Endodermal cell (in vitro differentiated cells): ENCODE measurements at regions not wholly inside any gene's neighbourhood (a gene's known extent, or its start where the extent isn't known, plus 50 kb on each side); places are given as distances from the start of the nearest gene placed in this dataset.
A peak's percentile ranks its signal among the peaks of the same experiment; 100 is the strongest.

Source experiments
- DNase-seq: peaks from one replicate; pipeline ENCODE4 v3.0.0-alpha.2; 2017
- H3K27ac ChIP-seq: 2 replicates; pipeline ENCODE4 v1.5.1; 2013; ENCODE audit warnings: mild to moderate bottlenecking, low read depth, low read length, moderate library complexity
- H3K27me3 ChIP-seq: 2 replicates; pipeline ENCODE4 v1.6.1; 2013; ENCODE audit warnings: mild to moderate bottlenecking, low read length, moderate library complexity; ENCODE audit not compliant: insufficient read depth, control insufficient read depth, poor library complexity, severe bottlenecking
- H3K36me3 ChIP-seq: 2 replicates; pipeline ENCODE4 v1.7.0; 2013; ENCODE audit warnings: mild to moderate bottlenecking, low read length, moderate library complexity; ENCODE audit not compliant: control insufficient read depth, insufficient read depth
- H3K4me1 ChIP-seq: one replicate; pipeline ENCODE4 v1.7.0; 2013; ENCODE audit warnings: low read length; ENCODE audit not compliant: control insufficient read depth, insufficient read depth
- H3K4me3 ChIP-seq: 2 replicates; pipeline ENCODE4 v1.5.1; 2013; ENCODE audit warnings: mild to moderate bottlenecking, low read length, moderate library complexity
- H3K9ac ChIP-seq: 2 replicates; pipeline ENCODE4 v1.6.1; 2013; ENCODE audit warnings: mild to moderate bottlenecking, low read length, moderate library complexity; ENCODE audit not compliant: poor library complexity, severe bottlenecking; ENCODE audit errors: extremely low read depth
- H3K9me3 ChIP-seq: 2 replicates; pipeline ENCODE4 v1.6.1; 2013; ENCODE audit warnings: mild to moderate bottlenecking, low read length, moderate library complexity; ENCODE audit not compliant: control insufficient read depth
- H3K27ac Mint-ChIP-seq: 2 replicates; pipeline ENCODE4 v1.8.0; 2020; ENCODE audit warnings: mixed read lengths
- H3K27me3 Mint-ChIP-seq: 2 replicates; pipeline ENCODE4 v1.8.0; 2021; ENCODE audit warnings: mild to moderate bottlenecking, mixed read lengths; ENCODE audit not compliant: insufficient read depth
- H3K36me3 Mint-ChIP-seq: 2 replicates; pipeline ENCODE4 v1.8.0; 2020; ENCODE audit warnings: low read depth, mixed read lengths
- H3K4me1 Mint-ChIP-seq: 2 replicates; pipeline ENCODE4 v1.8.0; 2020; ENCODE audit warnings: mixed read lengths
- H3K4me3 Mint-ChIP-seq: 2 replicates; pipeline ENCODE4 v1.8.0; 2020; ENCODE audit warnings: mild to moderate bottlenecking, moderate library complexity, mixed read lengths
- H3K9me3 Mint-ChIP-seq: 2 replicates; pipeline ENCODE4 v1.8.0; 2020; ENCODE audit warnings: mild to moderate bottlenecking, mixed read lengths
- CTCF ChIP-seq: fragments of 200-600 bp; sonication (generic); conservative IDR thresholded peaks from 2 replicates; pipeline ENCODE4 v1.5.0; 2021; ENCODE audit warnings: antibody characterized with exemption, mild to moderate bottlenecking
- WGBS, 2 experiments: methylation state at CpG; one replicate each; pipeline versions ENCODE4 v1.1.5 to v1.1.7; 2013; ENCODE audit warnings: missing lambda C conversion rate in 2 of 2, mixed read lengths in 1 of 2; ENCODE audit not compliant: insufficient coverage in 1 of 2, insufficient read length in 1 of 2; 5-methylcytosine and 5-hydroxymethylcytosine counted together

GRCh38 chr4:141371206-141371605, 150.5 kb downstream of the ZNF330 start:
- H3K4me3 Mint-ChIP-seq, result no peak overlapping the region
- H3K27me3 ChIP-seq, result no peaks in the 10 kb centered on the region
- TF ChIP-seq CTCF, result no peak

GRCh38 chr4:141375855-141376254, 155.2 kb downstream of the ZNF330 start:
- no peak overlapping the region for H3K9ac ChIP-seq
- no peaks in the 10 kb centered on the region for H3K9me3 ChIP-seq
- H3K4me1 ChIP-seq, result no peaks in the 10 kb centered on the region
- H3K27me3 Mint-ChIP-seq, result no peaks in the 10 kb centered on the region
- H3K27ac ChIP-seq, result no peak overlapping the region
- no peaks in the 10 kb centered on the region for H3K27me3 ChIP-seq
- H3K36me3 Mint-ChIP-seq, result no peaks in the 10 kb centered on the region
- no peak overlapping the region for H3K4me3 ChIP-seq
- peaks cover 17% of the 10 kb centered on the region for H3K9me3 Mint-ChIP-seq
- TF ChIP-seq CTCF, result no peak
- no peaks in the 10 kb centered on the region for H3K36me3 ChIP-seq
- H3K4me3 Mint-ChIP-seq, result no peak overlapping the region
- H3K27ac Mint-ChIP-seq, result no peak overlapping the region
- WGBS, 2 experiments, result 53% methylated on average over 2 of the region's 2 CpGs; no CpG with 5 or more reads in 1 of the 2 experiments
- peak; percentile 74 for DNase-seq
- H3K4me1 Mint-ChIP-seq, result no peaks in the 10 kb centered on the region

More at GRCh38 chr4:141371206-141371605, 150.5 kb downstream of the ZNF330 start:
- Mint-ChIP-seq H3K27ac (no peak overlapping the region), H3K27me3 (no peaks in the 10 kb centered on the region), H3K36me3 (no peaks in the 10 kb centered on the region), H3K4me1 (no peaks in the 10 kb centered on the region), H3K9me3 (peaks cover 21% of the 10 kb centered on the region)
- Histone ChIP-seq H3K4me3 (no peak overlapping the region), H3K9ac (no peak overlapping the region), H3K9me3 (no peaks in the 10 kb centered on the region), H3K27ac (no peak overlapping the region), H3K4me1 (no peaks in the 10 kb centered on the region), H3K36me3 (no peaks in the 10 kb centered on the region)
- no peak for DNase-seq
- WGBS, 2 experiments, result 92 to 100% methylated on average over 2 to 3 of the region's 3 CpGs

DNA sequence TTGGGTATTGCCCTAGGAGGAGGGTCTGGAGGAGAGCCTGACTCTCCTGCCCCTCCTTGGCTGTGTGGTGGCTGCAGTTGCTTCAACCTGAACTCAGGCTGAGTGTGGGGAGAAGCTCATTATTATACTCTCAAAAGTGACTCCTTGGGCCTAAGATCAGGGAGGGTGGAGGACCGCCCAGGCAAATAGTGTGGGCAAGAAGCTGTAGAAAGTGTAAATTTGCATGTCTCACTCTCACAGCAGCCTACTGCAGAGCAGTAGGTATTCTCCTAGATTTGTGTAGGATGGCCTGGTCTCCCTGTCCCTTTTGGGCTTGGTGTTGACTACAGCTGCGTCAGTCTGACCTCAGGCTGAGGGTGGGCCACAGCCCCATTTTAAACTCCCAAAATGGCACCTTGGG, 156.1 kb downstream of the ZNF330 start:
- H3K9me3 ChIP-seq, result no peaks in the 10 kb centered on the region
- H3K27ac Mint-ChIP-seq, result no peak overlapping the region
- 93% methylated on average over 2 of the region's 2 CpGs; no CpG with 5 or more reads in 1 of the 2 experiments for WGBS, 2 experiments
- H3K36me3 ChIP-seq, result no peaks in the 10 kb centered on the region
- H3K4me1 ChIP-seq, result no peaks in the 10 kb centered on the region
- DNase-seq, result no peak
- no peaks in the 10 kb centered on the region for H3K36me3 Mint-ChIP-seq
- no peak for TF ChIP-seq CTCF
- H3K27me3 Mint-ChIP-seq, result no peaks in the 10 kb centered on the region
- H3K4me3 Mint-ChIP-seq, result no peak overlapping the region
- no peak overlapping the region for H3K4me3 ChIP-seq
- no peak overlapping the region for H3K9ac ChIP-seq
- H3K4me1 Mint-ChIP-seq, result no peaks in the 10 kb centered on the region
- peaks cover 17% of the 10 kb centered on the region for H3K9me3 Mint-ChIP-seq
- no peaks in the 10 kb centered on the region for H3K27me3 ChIP-seq
- H3K27ac ChIP-seq, result no peak overlapping the region
